K562 (cell line): ENCODE measurements at regions not wholly inside any gene's neighbourhood (a gene's known extent, or its start where the extent isn't known, plus 50 kb on each side); places are given as distances from the start of the nearest gene placed in this dataset.

Experiments used
- ATAC-seq: fragments of 200-7000 bp; cut with Tn5 transposase; 3 replicates; pipeline ENCODE4 v1.9.1; 2020; ENCODE audit warnings: moderate library complexity
- BruUV-seq: library from RNA; stranded (reverse); fragments of 400-500 nt; replicated peaks from 2 replicates; lab custom pipeline; 2021; lab: Mats Ljungman, UMichigan
- CTCF ChIA-PET: fragments of 300-600 bp; formaldehyde crosslinking; extraction: SDS; loops from one replicate; lab custom pipeline; 2021; ENCODE audit warnings: low intra/inter-chr PET ratio; lab: Yijun Ruan, JAX
- POLR2A ChIA-PET: fragments of 300-600, 350-650 bp; sonication (Branson Sonifier 250); formaldehyde crosslinking; extraction: SDS; loops from one replicate; lab custom pipeline; 2021; ENCODE audit warnings: antibody characterized with exemption, inconsistent platforms; lab: Yijun Ruan, JAX
- DNase-seq, 4 experiments: peaks; one replicate each; pipeline versions ENCODE4 v3.0.0 to v3.0.0-alpha.2; 2011 to 2018; ENCODE audit warnings: low spot score in 3 of 4, mixed read lengths in 3 of 4; ENCODE audit errors: extremely low read depth in 1 of 4
- FAIRE-seq: peaks from 2 replicates; lab custom pipeline; 2011; peaks lifted over from hg19 to GRCh38; lab: Jason Lieb, UNC
- H2AFZ ChIP-seq: 2 replicates; pipeline ENCODE4 v1.6.0; 2011; ENCODE audit warnings: low read depth, low read length, control low read depth, inconsistent platforms
- H3K27ac ChIP-seq: fragments of 200-600 bp; 3 replicates; pipeline ENCODE4 v1.8.0; 2011; ENCODE audit warnings: low read depth, mild to moderate bottlenecking, control low read depth, inconsistent platforms, low read length, moderate library complexity, mixed read lengths; ENCODE audit errors: extremely low read depth
- H3K27me3 ChIP-seq, 2 experiments: fragments of 300-600 bp in 1 of 2; 2 replicates in 1 of 2; 3 replicates in 1 of 2; pipeline versions ENCODE4 v1.6.0 to v1.8.0; 2011; ENCODE audit warnings: inconsistent platforms in 2 of 2, low read length in 2 of 2, mild to moderate bottlenecking in 1 of 2, mixed read lengths in 1 of 2, moderate library complexity in 1 of 2; ENCODE audit not compliant: control insufficient read depth in 2 of 2, insufficient read depth in 2 of 2
- H3K36me3 ChIP-seq: fragments of 300-600 bp; 3 replicates; pipeline ENCODE4 v1.8.0; 2011; ENCODE audit warnings: mild to moderate bottlenecking, low read length, inconsistent platforms; ENCODE audit not compliant: control insufficient read depth, insufficient read depth
- H3K4me1 ChIP-seq, 2 experiments: fragments of 200-600 bp in 1 of 2; replicated peaks in 1 of 2; 2 replicates in 1 of 2; 3 replicates in 1 of 2; pipeline versions ENCODE4 v1.5.1 to v1.8.0; 2011; ENCODE audit warnings: inconsistent platforms in 2 of 2, low read length in 2 of 2, mild to moderate bottlenecking in 1 of 2, mixed read lengths in 1 of 2, moderate library complexity in 1 of 2; ENCODE audit not compliant: control insufficient read depth in 2 of 2, insufficient read depth in 2 of 2
- H3K4me2 ChIP-seq: 2 replicates; pipeline ENCODE4 v1.6.1; 2011; ENCODE audit warnings: low read length, control low read depth, inconsistent platforms, mixed read lengths; ENCODE audit not compliant: insufficient read depth
- H3K4me3 ChIP-seq: fragments of 200-600 bp; sonication (generic), shearing (Covaris generic); 2 replicates; pipeline ENCODE4 v1.5.1; 2016; ENCODE audit warnings: control low read depth, inconsistent platforms
- H3K79me2 ChIP-seq: fragments of 200-600 bp; 3 replicates; pipeline ENCODE4 v1.8.0; 2011; ENCODE audit warnings: low read length, inconsistent platforms; ENCODE audit not compliant: control insufficient read depth, insufficient read depth
- H3K9ac ChIP-seq, 2 experiments: 2 replicates each; pipeline versions ENCODE4 v1.6.0 to v1.6.1; 2011; ENCODE audit warnings: low read depth in 2 of 2, low read length in 2 of 2, control low read depth in 1 of 2, inconsistent platforms in 1 of 2, mild to moderate bottlenecking in 1 of 2, mixed read lengths in 1 of 2; ENCODE audit not compliant: insufficient read depth in 1 of 2
- H3K9me1 ChIP-seq: one replicate; pipeline ENCODE4 v1.6.0; 2011; ENCODE audit warnings: inconsistent platforms, mild to moderate bottlenecking, low read length, moderate library complexity; ENCODE audit not compliant: control insufficient read depth, insufficient read depth
- H3K9me3 ChIP-seq: replicated peaks from 2 replicates; pipeline ENCODE4 v1.5.1; 2011; ENCODE audit warnings: low read depth, low read length, inconsistent platforms; ENCODE audit not compliant: control insufficient read depth, insufficient read depth
- H4K20me1 ChIP-seq: replicated peaks from 2 replicates; pipeline ENCODE4 v1.6.1; 2011; ENCODE audit warnings: low read length, inconsistent platforms, mixed read lengths; ENCODE audit not compliant: control insufficient read depth, insufficient read depth
- CBX3 ChIP-seq, 2 experiments: IDR thresholded peaks; 1 replicate in 1 of 2; 2 replicates in 1 of 2; pipeline ENCODE4 v1.6.1; 2012; ENCODE audit warnings: inconsistent platforms in 2 of 2, low read length in 2 of 2, borderline replicate concordance in 1 of 2, control low read depth in 1 of 2
- CCNT2 ChIP-seq: IDR thresholded peaks from 2 replicates; pipeline ENCODE4 v1.6.1; 2011; ENCODE audit warnings: borderline replicate concordance, low read depth, mild to moderate bottlenecking, moderate library complexity, mixed read lengths, low read length; ENCODE audit not compliant: insufficient read length; ENCODE audit errors: extremely low read depth
- HNRNPL ChIP-seq: fragments of 200-400 bp; formaldehyde crosslinking; IDR thresholded peaks from 2 replicates; pipeline ENCODE4 v1.6.1; 2017; ENCODE audit warnings: low read depth, mild to moderate bottlenecking, low read length
- RBM17 ChIP-seq: fragments of 200-400 bp; formaldehyde crosslinking; IDR thresholded peaks from 2 replicates; pipeline ENCODE4 v1.6.1; 2017; ENCODE audit warnings: low read depth, mild to moderate bottlenecking, low read length, borderline replicate concordance
- WGBS: fragments of 100-300 bp; shearing (Covaris generic); methylation state at CpG from one replicate; pipeline ENCODE4 v1.1.6; 2016; ENCODE audit warnings: low coverage, mixed read lengths; ENCODE audit not compliant: insufficient coverage; ENCODE audit errors: missing lambda C conversion rate; 5-methylcytosine and 5-hydroxymethylcytosine counted together
- in situ Hi-C: fragments of 300-500 bp; cut with MboI; formaldehyde crosslinking; loops from 4 replicates; pipeline ENCODE4 v1.15.0; 2018; ENCODE audit warnings: inconsistent platforms, mixed read lengths
- intact Hi-C: fragments of 100-400 bp; cut with micrococcal nuclease; formaldehyde crosslinking; loops from 2 replicates; pipeline ENCODE4 v1.14.2; 2022
- TF ChIP-seq, protein P1 (sequence below): sonication (generic); formaldehyde crosslinking; IDR thresholded peaks from 2 replicates; pipeline ENCODE4 v1.8.0; 2022; ENCODE audit warnings: missing genetic modification reagents, mild to moderate bottlenecking, borderline replicate concordance
- TF ChIP-seq, protein P2 (sequence below): fragments of 450-650 bp; IDR thresholded peaks from 2 replicates; pipeline ENCODE4 v1.6.1; 2016

DNA sequence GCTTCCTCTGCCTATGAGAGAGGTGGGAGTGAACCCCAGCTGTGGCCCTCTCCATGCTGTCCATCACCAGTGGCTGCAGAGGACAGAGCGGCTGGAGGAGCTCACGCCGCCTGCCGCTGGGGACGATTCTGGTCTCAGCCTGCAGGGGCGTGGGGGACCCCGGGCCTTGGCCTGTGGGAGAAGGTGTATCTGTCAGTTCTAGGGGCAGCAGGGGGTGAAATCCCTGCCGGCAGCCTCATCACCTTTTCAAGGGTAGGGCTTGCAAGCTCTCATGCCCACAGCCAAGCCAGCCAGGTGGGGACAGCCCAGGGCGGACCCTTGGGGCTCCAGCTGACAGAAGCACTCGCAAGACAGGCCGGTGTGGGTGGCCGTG, 80.2 kb downstream of the TSPAN17 start:
- Histone ChIP-seq H3K27ac (no peak overlapping the region), H3K36me3 (no peaks in the 10 kb centered on the region), H3K9me1 (no peaks in the 10 kb centered on the region), H4K20me1 (peaks cover 6% of the 10 kb centered on the region), H3K4me1 (peaks cover 0 to 4% of the 10 kb centered on the region in 2 experiments; a peak in 2 of 5 replicates), H3K4me3 (no peak overlapping the region), H3K9ac (no peak overlapping the region), H2AFZ (no peak overlapping the region), H3K4me2 (no peak overlapping the region), H3K9me3 (no peaks in the 10 kb centered on the region; the same call in 1 of the 2 replicates), H3K27me3 (peaks cover 72 to 93% of the 10 kb centered on the region in 2 experiments), H3K79me2 (no peaks in the 10 kb centered on the region)
- peak; percentile 69 for ATAC-seq
- intact Hi-C loops, result no loop called here
- POLR2A ChIA-PET, result interaction anchor here (0.6 kb wide), 1 partner anchor 26 kb away, joined by 3 read pairs; no protein-coding TSS in a partner anchor
- BruUV-seq, result no TSS peak
- WGBS, result 5% methylated on average over 12 of the region's 12 CpGs
- no peak for TF ChIP-seq HNRNPL
- no peak for TF ChIP-seq CCNT2
- TF ChIP-seq, protein P1, sequence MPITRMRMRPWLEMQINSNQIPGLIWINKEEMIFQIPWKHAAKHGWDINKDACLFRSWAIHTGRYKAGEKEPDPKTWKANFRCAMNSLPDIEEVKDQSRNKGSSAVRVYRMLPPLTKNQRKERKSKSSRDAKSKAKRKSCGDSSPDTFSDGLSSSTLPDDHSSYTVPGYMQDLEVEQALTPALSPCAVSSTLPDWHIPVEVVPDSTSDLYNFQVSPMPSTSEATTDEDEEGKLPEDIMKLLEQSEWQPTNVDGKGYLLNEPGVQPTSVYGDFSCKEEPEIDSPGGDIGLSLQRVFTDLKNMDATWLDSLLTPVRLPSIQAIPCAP, result no peak
- no peak for TF ChIP-seq RBM17
- no peak for TF ChIP-seq CBX3 (IDR thresholded peaks at IDR 0.05; ENCODE audit: borderline replicate concordance in 1 of 2, low read length in 2 of 2)
- TF ChIP-seq, protein P2, sequence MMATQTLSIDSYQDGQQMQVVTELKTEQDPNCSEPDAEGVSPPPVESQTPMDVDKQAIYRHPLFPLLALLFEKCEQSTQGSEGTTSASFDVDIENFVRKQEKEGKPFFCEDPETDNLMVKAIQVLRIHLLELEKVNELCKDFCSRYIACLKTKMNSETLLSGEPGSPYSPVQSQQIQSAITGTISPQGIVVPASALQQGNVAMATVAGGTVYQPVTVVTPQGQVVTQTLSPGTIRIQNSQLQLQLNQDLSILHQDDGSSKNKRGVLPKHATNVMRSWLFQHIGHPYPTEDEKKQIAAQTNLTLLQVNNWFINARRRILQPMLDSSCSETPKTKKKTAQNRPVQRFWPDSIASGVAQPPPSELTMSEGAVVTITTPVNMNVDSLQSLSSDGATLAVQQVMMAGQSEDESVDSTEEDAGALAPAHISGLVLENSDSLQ, result 0 out of 2 replicates have a peak, but pooled peaks have one; percentile 15
- FAIRE-seq, result no peak
- DNase-seq, result no peak
- in situ Hi-C loops, result no loop called here
- CTCF ChIA-PET, result no interaction called here
